Left lobe of liver (tissue), 2 donors: ENCODE measurements at regions not wholly inside any gene's neighbourhood (a gene's known extent, or its start where the extent isn't known, plus 50 kb on each side); places are given as distances from the start of the nearest gene placed in this dataset.
"Not testable (repeated sequence)": the region's sequence is repeated elsewhere in the genome, so short reads cannot be mapped to it uniquely, and the experiment has no call there.

Experiments
- ATAC-seq: fragments of 200-7000 bp; cut with Tn5 transposase; one replicate; pipeline ENCODE4 v1.9.1; 2020; ENCODE audit warnings: mild to moderate bottlenecking, moderate library complexity
- DNase-seq: peaks from one replicate; pipeline ENCODE4 v3.0.0-alpha.2; 2020; ENCODE audit warnings: low spot score
- donor health status: DM: no; HTN: no; CAD: no; lungs with moderate emphysema.
- donor health status: DM: no; HTN: yes; CAD: no.

DNA sequence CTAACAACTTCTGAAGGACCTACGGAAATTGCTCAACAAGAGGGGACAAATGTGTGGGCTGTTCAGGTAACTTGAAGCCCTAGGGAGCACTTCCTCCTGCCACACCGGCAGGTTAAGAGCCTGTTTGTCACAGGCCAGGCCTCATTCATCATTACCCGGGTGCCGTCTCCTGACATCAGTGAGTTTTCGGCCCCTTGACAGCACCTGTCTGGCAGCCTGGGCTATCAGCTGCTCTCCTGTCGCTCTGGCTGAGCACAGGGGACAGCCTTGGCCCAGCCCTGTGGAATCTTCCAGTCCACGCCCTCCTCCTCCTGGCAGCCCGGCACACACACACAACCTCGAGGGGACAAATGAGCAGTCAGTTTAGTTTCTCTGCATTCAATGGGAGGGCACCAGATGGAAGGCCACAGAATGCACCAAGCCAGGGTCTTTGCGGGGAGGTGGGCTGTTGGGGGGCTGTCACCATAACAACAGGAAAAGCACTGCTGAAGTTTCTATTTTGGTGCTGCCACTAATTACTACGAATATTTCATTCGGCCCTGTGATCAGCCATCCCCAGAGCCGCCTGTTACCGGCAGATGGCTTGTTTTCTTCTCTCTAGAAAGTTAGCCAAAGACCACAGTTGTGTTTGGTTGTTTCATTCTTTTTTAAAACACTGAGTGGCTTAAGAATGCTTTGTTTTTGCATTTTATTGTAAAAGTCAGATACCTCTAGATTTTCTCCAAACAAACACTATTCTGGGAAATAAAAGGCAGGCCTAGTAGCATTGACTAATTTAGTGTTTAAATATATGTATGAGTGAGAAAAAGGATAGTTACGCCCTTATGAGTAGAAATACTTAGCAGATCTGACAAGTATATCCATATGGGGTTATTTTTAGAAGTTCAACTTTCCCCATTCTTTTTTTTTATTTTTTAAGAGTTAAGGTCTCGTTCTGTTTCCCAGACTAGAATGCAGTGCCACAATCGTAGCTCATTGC, 189.9 kb upstream of the NDUFV2 start:
- no peak for ATAC-seq
- DNase-seq, result no peak

- not testable (repeated sequence) for DNase-seq, ATAC-seq
Observed at GRCh38 chr18:8913606-8914403, 188.7 kb upstream of the NDUFV2 start.

- not testable (repeated sequence) for ATAC-seq, DNase-seq
Observed at GRCh38 chr18:8914404-8915264, 187.9 kb upstream of the NDUFV2 start.

DNA sequence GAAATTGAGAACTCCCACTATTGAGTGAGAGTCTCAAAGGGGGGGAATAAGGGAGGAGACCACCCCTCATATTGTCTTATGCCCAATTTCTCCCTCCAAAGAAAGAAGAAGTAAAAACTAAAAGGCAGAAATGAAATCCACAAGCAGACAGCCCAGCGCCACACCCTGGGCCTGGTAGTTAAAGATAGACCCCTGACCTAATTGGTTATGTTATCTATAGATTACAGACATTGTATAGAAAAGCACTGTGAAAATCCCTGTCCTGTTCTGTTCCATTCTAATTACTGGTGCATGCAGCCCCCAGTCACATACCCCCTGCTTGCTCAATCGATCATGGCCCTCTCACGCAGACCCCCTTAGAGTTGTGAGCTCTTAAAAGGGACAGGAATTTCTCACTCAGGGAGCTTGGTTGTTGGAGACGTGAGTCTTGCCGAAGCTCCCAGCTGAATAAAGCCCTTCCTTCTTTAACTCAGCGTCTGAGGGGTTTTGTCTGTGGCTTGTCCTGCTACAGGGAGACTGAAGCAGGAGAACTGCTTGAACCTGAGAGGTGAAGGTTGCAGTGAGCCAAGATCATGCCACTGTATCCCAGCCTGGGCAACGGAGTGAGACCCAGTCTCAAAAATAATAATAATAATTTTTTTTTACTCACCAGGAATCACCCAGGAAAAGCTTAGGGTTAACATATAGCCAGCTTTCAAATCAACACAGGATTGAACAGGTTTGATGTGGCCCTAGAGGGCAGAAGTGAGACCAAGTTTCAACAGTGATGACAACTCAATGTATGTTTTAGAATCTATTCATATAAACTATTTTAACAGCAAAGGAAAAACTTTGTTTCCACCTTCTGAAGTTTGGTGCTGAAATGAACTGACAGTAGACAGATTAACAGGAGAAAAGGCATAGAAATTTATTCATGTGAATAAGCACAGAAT, 181.4 kb upstream of the NDUFV2 start:
- DNase-seq, ATAC-seq: not testable (repeated sequence)

GRCh38 chr18:8926464-8926863, 176.0 kb upstream of the NDUFV2 start:
- DNase-seq (no peak), ATAC-seq (no peak)

DNA sequence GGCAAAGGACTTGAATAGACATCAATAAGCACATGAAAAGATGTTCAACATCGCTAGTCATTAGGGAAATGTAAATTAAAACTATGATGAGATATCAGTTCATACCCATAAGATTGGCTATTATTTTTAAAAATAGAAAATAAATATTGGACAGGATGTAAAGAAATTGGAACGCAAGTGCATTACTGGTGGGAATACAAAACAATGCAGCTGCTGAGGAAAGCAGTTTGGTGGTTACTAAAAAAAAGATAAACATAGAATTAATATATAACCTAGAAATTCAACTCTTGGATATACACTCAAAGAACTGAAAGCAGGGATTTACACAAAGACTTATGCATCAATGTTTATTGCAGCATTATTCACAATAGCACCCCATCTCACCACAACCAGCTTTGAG, 174.5 kb upstream of the NDUFV2 start:
- DNase-seq (no peak), ATAC-seq (no peak)

DNA sequence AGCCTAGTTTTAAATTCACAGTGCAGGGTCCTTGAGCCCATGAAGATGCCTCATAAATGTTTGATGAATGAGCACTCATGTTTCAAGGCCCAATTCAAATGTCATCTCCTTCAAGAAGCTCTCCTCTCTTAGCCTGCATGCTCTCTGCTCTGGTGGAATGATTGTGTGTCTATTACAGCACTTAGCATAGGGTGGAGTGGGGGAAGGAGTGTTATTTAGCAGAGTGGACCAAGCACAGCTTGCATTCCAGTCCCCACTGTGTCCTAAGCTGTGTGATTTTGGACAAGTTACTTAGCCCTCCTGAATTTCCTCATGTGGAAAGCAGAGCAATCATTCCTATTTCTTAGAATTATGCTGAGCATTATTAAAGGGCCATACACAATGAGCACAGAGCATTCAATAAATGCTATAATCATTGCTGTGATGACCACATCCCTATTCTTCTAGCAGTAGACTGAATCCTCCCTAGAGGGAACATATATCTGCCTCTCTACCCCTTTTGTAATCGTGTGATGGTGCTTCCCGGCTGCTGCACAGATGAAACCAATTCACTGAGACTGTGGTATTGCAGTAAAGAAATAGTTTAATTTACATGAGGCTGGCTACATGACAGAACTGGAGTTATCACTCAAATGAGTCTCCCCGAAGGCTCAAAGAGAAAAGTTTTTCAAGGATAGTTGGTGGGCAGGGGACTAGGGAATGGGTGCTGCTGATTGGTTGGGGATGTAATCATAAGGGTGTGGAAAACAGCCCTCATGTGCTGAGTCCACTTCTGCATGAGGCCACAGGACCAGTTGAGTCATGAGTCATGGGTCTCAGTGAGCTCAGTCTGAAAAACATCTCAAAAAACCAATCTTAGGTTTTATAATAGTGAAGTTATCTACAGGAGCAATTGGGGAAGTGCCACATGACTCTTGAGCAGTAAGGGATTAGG, 173.4 kb upstream of the NDUFV2 start:
- ATAC-seq (no peak), DNase-seq (no peak)

- ATAC-seq, result no peak
Observed at GRCh38 chr18:8930990-8931616, 171.4 kb upstream of the NDUFV2 start.

DNA sequence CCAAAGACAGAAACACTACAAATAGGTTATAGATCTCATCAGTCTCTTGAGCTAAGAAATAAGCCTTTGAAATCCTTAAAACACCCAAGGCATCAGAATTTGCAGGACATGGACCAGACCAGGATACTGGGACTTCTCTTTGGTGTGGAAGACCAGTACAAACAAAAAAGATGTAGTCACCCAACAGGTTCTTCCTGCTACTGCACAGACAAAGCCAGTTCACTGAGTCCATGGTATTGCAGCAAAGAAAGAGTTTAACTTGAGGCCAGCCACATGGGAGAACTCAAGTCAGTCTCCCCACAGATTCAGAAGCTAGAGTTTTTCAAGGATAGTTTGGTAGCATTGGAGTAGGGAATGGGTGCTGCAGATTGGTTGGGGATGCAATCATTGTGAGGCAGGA, 169.6 kb upstream of the NDUFV2 start:
- DNase-seq (no peak), ATAC-seq (no peak)

More at GRCh38 chr18:8930990-8931616, 171.4 kb upstream of the NDUFV2 start:
- DNase-seq, result no peak

GRCh38 chr18:8933714-8934284, 168.7 kb upstream of the NDUFV2 start:
- ATAC-seq, result no peak
- no peak for DNase-seq

- not testable (repeated sequence) for DNase-seq, ATAC-seq
Observed at GRCh38 chr18:8935346-8935745, 167.2 kb upstream of the NDUFV2 start.

DNA sequence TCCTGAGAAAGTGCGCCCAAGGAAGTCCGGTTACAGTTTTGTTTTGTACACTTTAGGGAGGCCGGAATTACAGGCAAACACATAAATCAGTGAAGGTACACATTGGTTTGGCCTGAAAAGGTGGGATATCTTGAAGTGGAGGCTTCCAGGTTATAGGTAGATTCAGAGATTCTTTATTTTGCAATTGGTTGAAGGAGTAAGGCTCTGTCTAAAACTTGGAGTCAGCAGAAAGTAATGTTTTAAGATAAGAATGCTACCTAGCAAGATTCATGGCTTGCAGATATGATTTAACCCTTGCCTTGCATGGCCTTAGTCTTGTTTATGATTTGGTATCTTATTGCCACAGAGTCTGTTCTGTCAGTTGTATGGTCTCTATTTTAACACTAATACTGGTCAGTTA, 165.9 kb upstream of the NDUFV2 start:
- no peak for DNase-seq
- ATAC-seq, result no peak

DNA sequence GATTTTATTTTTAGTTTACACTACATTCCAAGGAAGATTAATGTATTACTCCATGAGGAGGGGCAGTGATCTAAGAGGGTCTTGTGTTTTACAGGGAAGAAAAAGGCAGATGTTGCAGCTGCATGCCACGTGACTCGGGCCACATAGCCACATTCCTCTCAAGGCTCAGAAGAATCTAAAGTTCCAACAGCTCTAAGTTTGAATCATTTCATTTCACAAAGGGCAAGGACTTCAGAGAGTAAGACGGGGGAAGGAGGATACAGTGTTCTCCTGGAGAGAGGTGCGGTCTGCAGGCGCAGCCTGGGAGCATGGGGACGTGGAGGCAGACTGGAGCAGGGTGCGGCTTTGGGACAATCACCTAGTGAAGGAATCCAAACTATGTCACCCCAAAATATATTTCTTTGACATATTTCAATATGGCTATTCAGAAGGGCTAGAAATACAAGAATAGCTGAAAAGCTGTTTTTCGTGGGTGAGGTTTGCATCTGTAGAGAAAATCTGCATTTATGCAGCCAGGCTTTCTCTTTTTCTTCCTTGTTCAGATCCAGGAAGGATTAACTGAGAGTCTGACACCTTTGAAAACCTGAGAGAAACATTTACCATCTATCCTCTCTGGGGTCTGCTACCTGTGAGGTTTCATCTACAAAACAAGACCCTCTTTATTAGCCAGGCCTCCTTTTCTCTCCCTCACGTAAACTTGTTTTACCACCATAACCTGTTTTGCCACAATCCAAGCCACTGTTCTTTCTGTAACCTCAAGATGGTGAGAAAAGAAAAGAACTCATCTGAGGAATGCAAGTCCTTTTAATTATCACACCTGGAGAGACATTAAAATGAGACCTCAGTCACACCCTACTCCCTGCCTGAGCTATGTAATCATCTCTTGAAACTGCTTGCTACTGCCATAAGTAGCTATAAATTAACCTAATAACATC, 165.1 kb upstream of the NDUFV2 start:
- ATAC-seq (no peak), DNase-seq (no peak)

GRCh38 chr18:8938817-8939216, 163.7 kb upstream of the NDUFV2 start:
- ATAC-seq, result no peak
- DNase-seq, result no peak

DNA sequence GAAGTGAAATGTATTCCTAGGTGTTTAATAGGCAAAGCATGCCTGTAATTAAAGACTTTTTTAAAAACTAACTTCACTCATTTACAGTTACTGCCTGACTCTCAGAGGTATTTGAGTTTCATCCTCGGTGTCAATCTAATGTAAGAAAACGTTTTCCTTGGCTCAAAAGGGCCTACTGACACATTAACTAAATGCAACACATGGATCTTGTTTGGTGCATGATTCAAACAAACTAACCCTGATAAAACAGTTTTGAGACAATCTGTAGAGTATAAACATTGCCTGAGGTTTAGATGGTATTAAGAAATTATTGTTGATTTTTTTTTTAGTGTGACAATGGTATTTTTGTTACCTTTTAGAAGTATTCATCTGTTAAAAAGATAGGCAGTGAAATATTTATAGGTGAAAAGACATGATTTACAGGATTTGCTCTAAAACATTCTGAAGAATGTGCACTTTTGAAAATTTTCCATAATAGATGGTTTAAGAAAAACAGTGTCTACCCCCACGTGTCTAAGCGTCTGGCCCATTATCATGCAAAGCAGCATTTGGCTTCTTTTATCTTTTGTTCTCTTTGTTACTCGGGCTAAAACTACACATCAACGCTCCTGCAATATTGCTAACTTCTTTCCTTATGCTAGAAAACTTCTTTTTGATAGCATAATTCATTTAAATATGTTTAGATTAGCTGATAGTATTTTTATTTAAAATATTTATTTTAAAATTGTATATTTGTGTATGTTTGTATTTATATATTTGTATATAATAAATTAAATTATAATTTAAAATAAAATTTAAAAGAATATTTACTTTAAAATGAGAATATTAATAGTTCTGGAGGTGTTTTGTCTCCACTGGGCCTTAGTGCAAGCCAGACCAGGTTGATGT, 160.2 kb upstream of the NDUFV2 start:
- DNase-seq (no peak), ATAC-seq (no peak)
